ENCODE measurements at regions not wholly inside any gene's neighbourhood (a gene's known extent, or its start where the extent isn't known, plus 50 kb on each side); places are given as distances from the start of the nearest gene placed in this dataset.
"Not testable (repeated sequence)": the region's sequence is repeated elsewhere in the genome, so short reads cannot be mapped to it uniquely, and the experiment has no call there.

GRCh38 chr17:69655902-69656301 is 241.4 kb downstream of the MAP2K6 start:
- in situ Hi-C loops (cut with MboI; ENCODE audit: low pct_unique_long_range_greater_than_20kb, low sequenced_read_pairs) = no loop called here
- DNase-seq = no peak

DNA sequence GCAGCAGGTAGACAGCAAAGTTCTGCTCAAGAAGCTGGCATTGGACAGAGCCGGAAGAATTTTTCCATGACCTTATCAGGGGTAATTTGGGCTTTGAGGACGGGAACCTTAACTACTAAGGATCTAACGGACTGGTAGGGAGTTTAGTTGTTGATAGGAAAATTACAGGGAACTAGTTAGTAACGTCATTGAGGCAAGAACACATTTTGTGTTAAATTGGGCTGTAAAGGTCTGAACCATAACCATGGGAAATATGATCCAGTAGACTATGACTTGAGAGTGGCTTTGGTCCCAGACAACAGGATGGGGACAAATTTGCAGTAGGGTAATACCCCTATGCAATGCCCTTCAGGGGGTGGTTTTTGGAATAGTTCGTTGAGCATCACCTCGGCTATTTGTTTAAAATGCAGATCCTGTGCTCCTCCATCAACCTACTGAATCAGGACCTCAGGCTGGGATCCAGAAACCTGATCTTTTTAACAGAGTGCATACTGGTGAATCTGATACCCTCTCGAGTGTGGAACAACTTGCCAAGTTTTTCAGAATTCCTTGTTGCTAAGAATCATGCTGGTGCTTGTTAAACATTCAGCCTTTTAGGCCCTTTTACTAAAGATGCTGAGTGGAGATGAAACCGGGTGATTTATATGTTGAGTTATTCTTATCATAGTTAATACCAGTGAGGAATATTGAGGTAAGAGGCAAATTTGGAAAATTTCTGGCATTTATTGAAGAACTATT is 255.1 kb downstream of the MAP2K6 start:
- no peak for DNase-seq
- in situ Hi-C loops (cut with MboI; ENCODE audit: low pct_unique_long_range_greater_than_20kb, low sequenced_read_pairs) = no loop called here

DNA sequence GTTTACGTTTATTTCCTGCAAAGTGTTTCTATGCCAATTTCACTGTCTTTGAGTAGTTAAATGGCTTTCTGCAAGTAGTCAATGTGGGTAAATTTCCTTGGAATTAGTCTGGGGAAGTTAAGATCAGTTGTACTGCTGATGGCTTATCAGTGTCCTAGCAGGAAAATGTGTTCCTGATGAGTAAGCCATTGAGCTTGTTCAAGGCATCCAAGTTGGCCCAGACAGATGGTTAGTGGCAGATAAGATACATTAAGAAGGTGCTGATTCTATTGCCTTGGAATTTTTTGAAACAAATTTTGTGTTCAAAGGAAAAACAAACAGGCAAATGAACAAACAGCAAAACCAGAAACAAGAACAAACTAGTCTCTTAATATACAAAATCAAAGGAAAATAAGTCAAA is 258.4 kb downstream of the MAP2K6 start:
- in situ Hi-C loops (cut with MboI; ENCODE audit: low pct_unique_long_range_greater_than_20kb, low sequenced_read_pairs) = no loop called here
- DNase-seq = no peak

DNA sequence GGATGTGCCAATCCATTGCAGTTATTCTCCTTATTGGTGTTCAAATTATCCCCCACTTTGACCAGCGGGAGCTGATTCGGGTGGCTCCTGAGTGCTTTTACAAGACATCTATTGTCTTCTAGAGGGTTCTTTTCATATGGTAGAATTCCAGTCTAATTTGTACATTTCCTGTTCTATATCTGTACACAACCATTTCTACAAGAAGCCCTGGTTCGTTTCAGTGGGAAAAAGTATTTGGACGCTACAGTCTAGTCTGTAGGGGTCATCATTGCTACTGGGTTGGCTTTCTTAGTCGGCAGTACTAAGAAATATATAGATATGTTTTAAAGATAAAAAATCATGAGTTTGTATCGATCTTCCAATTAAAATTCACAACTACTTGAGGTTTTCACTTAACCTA is 262.6 kb downstream of the MAP2K6 start:
- in situ Hi-C loops (cut with MboI; ENCODE audit: low pct_unique_long_range_greater_than_20kb, low sequenced_read_pairs) = no loop called here
- no peak for DNase-seq

DNA sequence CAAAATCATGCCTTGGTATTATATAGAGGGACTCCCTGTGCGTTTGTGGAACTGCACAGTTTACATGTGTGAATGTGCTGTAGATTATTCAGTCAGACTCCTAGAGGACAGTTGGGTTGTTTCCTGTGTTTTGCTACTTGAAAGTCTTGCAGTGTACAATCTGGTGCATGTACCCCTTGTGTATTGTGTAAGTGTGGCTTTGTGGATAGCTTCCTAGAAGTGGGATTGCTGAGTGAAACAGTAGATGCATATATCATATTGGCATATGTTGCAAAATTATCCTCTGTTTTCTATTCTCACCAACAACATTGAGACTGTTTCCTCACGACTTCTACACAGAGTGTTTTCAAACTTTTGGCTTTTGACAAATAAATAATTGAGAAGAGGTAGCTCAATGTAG is 263.7 kb downstream of the MAP2K6 start:
- no peak for DNase-seq
- in situ Hi-C loops (cut with MboI; ENCODE audit: low pct_unique_long_range_greater_than_20kb, low sequenced_read_pairs) = no loop called here

GRCh38 chr17:69679829-69680228 is 265.3 kb downstream of the MAP2K6 start:
- in situ Hi-C loops (cut with MboI; ENCODE audit: low pct_unique_long_range_greater_than_20kb, low sequenced_read_pairs) = no loop called here
- DNase-seq = no peak

GRCh38 chr17:69684251-69684650 is 269.8 kb downstream of the MAP2K6 start:
- in situ Hi-C loops (cut with MboI; ENCODE audit: low pct_unique_long_range_greater_than_20kb, low sequenced_read_pairs) = no loop called here

DNA sequence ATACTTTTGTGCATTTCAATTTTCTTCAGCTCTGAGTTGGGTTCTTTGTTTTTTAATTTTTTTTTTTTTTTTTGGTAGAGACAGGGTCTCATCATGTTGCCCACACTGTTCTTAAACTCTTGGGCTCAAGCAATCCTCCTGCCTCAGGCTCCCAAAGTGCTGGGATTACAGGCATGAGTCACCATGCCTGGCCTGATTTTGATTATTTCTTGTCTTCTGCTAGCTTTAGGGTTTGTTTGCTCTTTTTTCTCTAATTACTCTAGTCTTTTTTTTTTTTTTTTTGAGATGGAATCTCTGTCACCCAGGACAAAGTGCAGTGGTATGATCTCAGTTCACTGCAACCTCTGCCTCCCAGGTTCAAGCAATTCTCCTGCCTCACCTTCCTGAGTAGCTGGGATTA is 270.7 kb downstream of the MAP2K6 start:
- in situ Hi-C loops (cut with MboI; ENCODE audit: low pct_unique_long_range_greater_than_20kb, low sequenced_read_pairs); DNase-seq: not testable (repeated sequence)

More at GRCh38 chr17:69684251-69684650, 269.8 kb downstream of the MAP2K6 start:
- no peak for DNase-seq

DNA sequence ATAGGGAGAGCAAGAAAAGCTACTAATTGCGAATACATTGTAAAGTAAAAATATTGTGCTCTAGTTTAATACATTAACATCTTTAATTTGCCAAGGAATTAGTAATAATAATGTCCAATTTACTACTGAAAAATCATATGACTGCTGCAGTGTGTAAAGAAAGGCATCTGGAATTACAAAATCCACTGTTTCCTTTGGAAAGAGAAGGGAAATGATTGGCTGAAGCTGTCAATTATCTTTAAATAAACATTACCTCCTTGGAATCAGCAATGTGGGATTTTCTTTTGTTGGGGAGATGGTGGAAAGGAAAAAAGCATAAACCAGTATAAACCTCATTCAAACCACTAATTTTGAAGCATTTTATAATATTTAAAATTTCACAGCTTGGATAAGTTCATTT is 276.0 kb downstream of the MAP2K6 start:
- in situ Hi-C loops (cut with MboI; ENCODE audit: low pct_unique_long_range_greater_than_20kb, low sequenced_read_pairs) = no loop called here
- no peak for DNase-seq

- DNase-seq = no peak
- in situ Hi-C loops (cut with MboI; ENCODE audit: low pct_unique_long_range_greater_than_20kb, low sequenced_read_pairs) = no loop called here
Observed at GRCh38 chr17:69692171-69692570, 277.7 kb downstream of the MAP2K6 start.

DNA sequence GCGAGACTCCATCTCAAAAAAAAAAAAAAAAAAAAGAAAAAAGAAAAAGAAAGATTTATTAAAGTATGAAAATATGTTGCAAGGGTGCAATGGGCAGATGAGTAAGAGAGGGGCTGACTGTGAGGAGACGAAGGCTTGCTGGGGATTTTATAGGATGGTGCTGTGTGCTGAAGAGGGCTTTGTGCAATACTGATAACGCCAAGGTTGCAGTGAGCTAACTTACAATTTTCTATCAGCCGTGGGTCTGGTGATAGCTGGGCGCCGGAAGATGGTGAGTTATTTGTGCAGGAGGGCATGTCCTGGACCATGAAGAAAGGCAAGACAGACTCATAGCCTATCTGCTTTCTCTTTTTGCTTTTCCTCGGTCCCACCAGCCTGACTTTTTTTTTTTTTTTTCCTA is 281.1 kb downstream of the MAP2K6 start:
- in situ Hi-C loops (cut with MboI; ENCODE audit: low pct_unique_long_range_greater_than_20kb, low sequenced_read_pairs) = no loop called here

GRCh38 chr17:69696650-69697049 is 282.2 kb downstream of the MAP2K6 start:
- no peak for DNase-seq
- in situ Hi-C loops (cut with MboI; ENCODE audit: low pct_unique_long_range_greater_than_20kb, low sequenced_read_pairs) = no loop called here

More for the DNA sequence above, 281.1 kb downstream of the MAP2K6 start:
- DNase-seq = no peak

DNA sequence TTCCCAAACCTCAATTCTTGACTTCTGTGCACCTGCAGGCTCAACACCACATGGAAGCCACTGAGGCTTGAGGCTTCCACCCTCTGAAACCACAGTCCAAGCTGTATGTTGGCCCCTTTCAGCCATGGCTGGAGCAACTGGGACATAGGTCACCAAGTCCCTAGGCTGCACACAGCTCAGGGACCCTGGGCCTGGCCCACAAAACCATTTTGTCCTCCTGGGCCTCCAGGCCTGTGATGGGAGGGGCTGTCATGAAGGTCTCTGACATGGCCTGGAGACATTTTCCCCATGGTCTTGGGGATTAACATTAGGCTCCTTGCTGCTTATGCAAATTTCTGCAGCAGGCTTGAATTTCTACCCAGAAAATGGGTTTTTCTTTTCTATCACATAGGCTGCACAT is 283.9 kb downstream of the MAP2K6 start:
- in situ Hi-C loops (cut with MboI; ENCODE audit: low pct_unique_long_range_greater_than_20kb, low sequenced_read_pairs); DNase-seq: not testable (repeated sequence)

DNA sequence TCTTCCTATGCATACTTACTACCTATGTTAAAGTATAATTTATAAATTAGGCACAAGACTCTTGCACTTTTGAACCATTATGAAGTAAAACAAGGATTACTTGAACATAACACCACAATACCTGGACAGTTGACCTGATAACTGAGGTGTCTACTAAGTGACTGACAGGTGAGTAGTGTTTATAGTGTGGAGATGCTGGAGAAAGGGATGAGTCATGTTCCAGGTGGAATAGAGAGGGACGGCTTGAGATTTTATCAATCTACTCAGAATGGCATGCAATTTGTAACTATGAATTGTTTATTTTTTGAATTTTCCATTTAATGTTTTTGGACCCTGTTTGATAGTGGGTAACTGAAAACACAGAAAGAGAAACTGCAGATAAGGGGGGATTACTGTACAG is 287.6 kb downstream of the MAP2K6 start:
- in situ Hi-C loops (cut with MboI; ENCODE audit: low pct_unique_long_range_greater_than_20kb, low sequenced_read_pairs) = no loop called here
- no peak for DNase-seq

- no peak for DNase-seq
- in situ Hi-C loops (cut with MboI; ENCODE audit: low pct_unique_long_range_greater_than_20kb, low sequenced_read_pairs) = no loop called here
Observed at GRCh38 chr17:69703751-69704150, 289.3 kb downstream of the MAP2K6 start.

GRCh38 chr17:69704935-69705334 is 290.4 kb downstream of the MAP2K6 start:
- no peak for DNase-seq
- in situ Hi-C loops (cut with MboI; ENCODE audit: low pct_unique_long_range_greater_than_20kb, low sequenced_read_pairs) = no loop called here

GRCh38 chr17:69706127-69706526 is 291.6 kb downstream of the MAP2K6 start:
- no peak for DNase-seq
- in situ Hi-C loops (cut with MboI; ENCODE audit: low pct_unique_long_range_greater_than_20kb, low sequenced_read_pairs) = no loop called here

- in situ Hi-C loops (cut with MboI; ENCODE audit: low pct_unique_long_range_greater_than_20kb, low sequenced_read_pairs) = no loop called here
- no peak for DNase-seq
Observed at GRCh38 chr17:69709441-69709840, 294.9 kb downstream of the MAP2K6 start.

DNA sequence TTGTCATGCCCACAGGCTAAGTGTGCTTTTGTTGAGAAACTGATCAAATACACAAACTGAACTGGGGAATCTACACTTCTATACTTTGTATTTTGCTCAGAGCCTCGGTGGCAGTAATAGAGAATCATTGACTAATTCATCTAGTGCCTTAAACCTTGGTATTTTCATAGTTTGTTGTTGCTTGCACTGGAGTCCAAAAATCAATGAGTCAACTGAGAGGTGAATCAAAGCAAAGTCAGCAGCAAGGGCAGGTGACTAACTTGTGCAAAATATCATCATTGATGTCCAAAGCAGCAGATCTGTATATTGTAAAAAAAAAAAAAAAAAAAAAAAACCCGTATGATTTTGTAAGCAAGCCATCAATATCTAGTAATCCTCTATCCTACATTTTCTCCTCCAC is 296.4 kb downstream of the MAP2K6 start:
- DNase-seq = no peak
- in situ Hi-C loops (cut with MboI; ENCODE audit: low pct_unique_long_range_greater_than_20kb, low sequenced_read_pairs) = no loop called here

- in situ Hi-C loops (cut with MboI; ENCODE audit: low pct_unique_long_range_greater_than_20kb, low sequenced_read_pairs) = no loop called here
Observed at GRCh38 chr17:69711541-69711940, 297.0 kb downstream of the MAP2K6 start.

DNA sequence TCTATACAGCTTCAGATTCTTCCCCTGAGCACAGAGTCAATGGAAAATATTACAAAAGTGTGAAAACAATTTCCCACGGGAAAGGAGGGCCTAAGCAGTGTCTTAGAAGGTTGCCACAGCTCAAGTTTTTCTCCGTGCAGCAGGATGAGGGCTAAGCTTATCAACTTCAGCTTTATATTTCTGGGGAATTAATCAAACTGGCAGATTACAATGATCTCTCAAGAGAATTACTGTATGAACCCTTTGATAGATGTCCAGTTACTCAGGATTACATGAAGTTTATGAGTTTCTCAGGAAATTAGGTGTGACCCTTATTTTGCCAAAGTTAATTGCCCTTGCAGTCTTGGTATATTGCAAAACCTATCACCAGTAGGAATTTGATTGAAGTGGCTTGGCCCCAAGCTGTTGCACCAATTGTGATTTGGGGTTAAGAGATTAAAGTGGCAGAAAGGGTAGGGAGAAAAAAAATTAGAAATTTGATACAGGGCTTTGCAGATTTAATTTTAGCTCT is 298.4 kb downstream of the MAP2K6 start:
- in situ Hi-C loops (cut with MboI; ENCODE audit: low pct_unique_long_range_greater_than_20kb, low sequenced_read_pairs) = no loop called here
- no peak for DNase-seq

More at GRCh38 chr17:69711541-69711940, 297.0 kb downstream of the MAP2K6 start:
- no peak for DNase-seq
